Left ventricle myocardium inferior (tissue), 1 donor: ENCODE measurements at regions not wholly inside any gene's neighbourhood (a gene's known extent, or its start where the extent isn't known, plus 50 kb on each side); places are given as distances from the start of the nearest gene placed in this dataset.

Experiments
- DNase-seq: peaks from one replicate; pipeline ENCODE4 v3.0.0-alpha.2; 2020
- H3K27ac ChIP-seq: fragments of 200-600 bp; replicated peaks from 2 replicates; pipeline ENCODE4 v1.8.0; 2021
- H3K27me3 ChIP-seq: fragments of 200-600 bp; 2 replicates; pipeline ENCODE4 v1.8.0; 2021; ENCODE audit warnings: low read depth
- H3K36me3 ChIP-seq: fragments of 200-600 bp; 2 replicates; pipeline ENCODE4 v1.8.0; 2021
- H3K4me1 ChIP-seq: fragments of 200-600 bp; 2 replicates; pipeline ENCODE4 v1.8.0; 2021
- H3K4me3 ChIP-seq: fragments of 200-600 bp; 2 replicates; pipeline ENCODE4 v1.8.0; 2021; ENCODE audit warnings: mild to moderate bottlenecking, moderate library complexity
- H3K9me3 ChIP-seq: fragments of 200-600 bp; replicated peaks from 2 replicates; pipeline ENCODE4 v1.8.0; 2021
- CTCF ChIP-seq: fragments of 200-600 bp; IDR thresholded peaks from 2 replicates; pipeline ENCODE4 v1.8.0; 2021; ENCODE audit warnings: antibody characterized with exemption, mild to moderate bottlenecking, borderline replicate concordance
- intact Hi-C: fragments of 100-400 bp; cut with micrococcal nuclease; formaldehyde crosslinking; loops from one replicate; pipeline ENCODE4 v1.11.0; 2022
- donor health status: DM: no; HTN: yes; CAD: no; lungs with severe emphysema.

- no peak for TF ChIP-seq CTCF
- Histone ChIP-seq H3K27ac (no peak overlapping the region), H3K4me3 (no peak overlapping the region), H3K27me3 (no peaks in the 10 kb centered on the region), H3K9me3 (peaks cover 14% of the 10 kb centered on the region), H3K36me3 (no peaks in the 10 kb centered on the region), H3K4me1 (no peaks in the 10 kb centered on the region)
- DNase-seq: no peak
- intact Hi-C loops: no loop called here
Measured at GRCh38 chr14:43532825-43533416, 974.2 kb downstream of the FSCB start.

GRCh38 chr14:43528321-43528720, 978.8 kb downstream of the FSCB start:
- no peak overlapping the region for H3K4me3 ChIP-seq
- no peaks in the 10 kb centered on the region for H3K27me3 ChIP-seq
- intact Hi-C loops: no loop called here
- peaks cover 8% of the 10 kb centered on the region for H3K9me3 ChIP-seq
- no peaks in the 10 kb centered on the region for H3K36me3 ChIP-seq
- TF ChIP-seq CTCF: no peak
- no peaks in the 10 kb centered on the region for H3K4me1 ChIP-seq
- no peak overlapping the region for H3K27ac ChIP-seq
- no peak for DNase-seq

GRCh38 chr14:43525658-43526057, 981.4 kb downstream of the FSCB start:
- H3K27ac ChIP-seq: no peak overlapping the region
- H3K9me3 ChIP-seq: no peaks in the 10 kb centered on the region
- H3K36me3 ChIP-seq: no peaks in the 10 kb centered on the region
- H3K27me3 ChIP-seq: no peaks in the 10 kb centered on the region
- intact Hi-C loops: no loop called here
- H3K4me3 ChIP-seq: no peak overlapping the region
- no peak for DNase-seq
- no peak for TF ChIP-seq CTCF
- no peaks in the 10 kb centered on the region for H3K4me1 ChIP-seq

- DNase-seq: no peak
- no peak overlapping the region for H3K27ac ChIP-seq
- no peaks in the 10 kb centered on the region for H3K4me1 ChIP-seq
- H3K27me3 ChIP-seq: no peaks in the 10 kb centered on the region
- intact Hi-C loops: no loop called here
- H3K36me3 ChIP-seq: no peaks in the 10 kb centered on the region
- TF ChIP-seq CTCF: no peak
- H3K9me3 ChIP-seq: peaks cover 9% of the 10 kb centered on the region
- H3K4me3 ChIP-seq: no peak overlapping the region
Measured at GRCh38 chr14:43522901-43523300, 984.2 kb downstream of the FSCB start.

GRCh38 chr14:43522191-43522590, 984.9 kb downstream of the FSCB start:
- no peak overlapping the region for H3K4me3 ChIP-seq
- no peak for DNase-seq
- H3K27ac ChIP-seq: no peak overlapping the region
- no peaks in the 10 kb centered on the region for H3K4me1 ChIP-seq
- H3K36me3 ChIP-seq: no peaks in the 10 kb centered on the region
- intact Hi-C loops: no loop called here
- peaks cover 9% of the 10 kb centered on the region for H3K9me3 ChIP-seq
- no peak for TF ChIP-seq CTCF
- H3K27me3 ChIP-seq: no peaks in the 10 kb centered on the region
